Lung microvascular endothelial cell (primary cell): ENCODE measurements at regions not wholly inside any gene's neighbourhood (a gene's known extent, or its start where the extent isn't known, plus 50 kb on each side); places are given as distances from the start of the nearest gene placed in this dataset.

Experiments used
- DNase-seq, 2 donors: peaks; one replicate each; pipeline versions ENCODE4 v3.0.0 to v3.0.0-alpha.2; 2010; ENCODE audit warnings: low read depth in 2 of 2

GRCh38 chr13:77423296-77423695, 96.4 kb upstream of the MYCBP2 start:
- no peak for DNase-seq

DNA sequence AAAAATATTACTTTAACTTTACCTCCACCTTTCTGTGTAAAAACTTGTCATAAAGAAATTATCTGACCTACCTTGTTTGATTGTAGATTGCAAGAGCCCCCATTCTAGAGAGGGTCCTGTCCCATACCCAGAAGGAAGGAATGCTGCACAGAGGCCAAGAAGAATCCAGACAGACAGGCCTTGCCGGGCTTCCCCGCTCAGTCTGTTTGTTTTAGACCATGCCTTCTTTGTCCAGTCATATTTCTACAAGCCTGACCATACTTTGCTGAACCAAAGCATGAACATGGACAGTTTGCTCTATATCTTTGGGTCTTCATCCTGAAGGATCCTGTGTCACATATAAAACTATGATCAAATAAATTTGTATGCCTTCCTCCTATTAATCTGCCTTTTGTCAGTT, 95.8 kb upstream of the MYCBP2 start:
- DNase-seq: no peak

- no peak for DNase-seq
Observed at GRCh38 chr13:77417897-77418296, 91.0 kb upstream of the MYCBP2 start.

DNA sequence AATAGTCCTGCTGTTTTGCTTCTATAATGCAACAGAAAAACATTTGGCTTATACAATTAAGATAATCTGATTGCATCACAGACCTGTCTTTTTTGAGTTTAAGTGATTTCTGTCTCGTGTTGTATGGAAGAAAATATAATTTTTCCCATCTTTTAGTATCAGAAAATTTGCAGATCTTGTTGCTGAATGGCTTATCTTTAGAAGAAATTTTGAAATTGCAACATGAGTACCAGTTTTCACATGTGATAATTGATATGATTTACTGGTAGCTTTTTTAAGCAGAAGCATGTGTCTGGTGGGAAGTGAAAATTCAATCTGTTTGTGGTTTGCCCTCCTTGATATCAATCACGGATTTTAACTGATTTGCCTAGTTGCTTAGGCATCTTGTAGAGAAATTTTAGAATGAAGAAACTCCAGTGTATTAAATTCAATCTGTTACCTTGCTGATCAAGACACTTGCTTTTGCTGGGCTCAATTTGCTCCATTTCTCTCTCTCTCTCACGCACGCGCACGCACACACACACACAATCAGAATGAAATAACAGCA, 89.8 kb upstream of the MYCBP2 start:
- DNase-seq: no peak

DNA sequence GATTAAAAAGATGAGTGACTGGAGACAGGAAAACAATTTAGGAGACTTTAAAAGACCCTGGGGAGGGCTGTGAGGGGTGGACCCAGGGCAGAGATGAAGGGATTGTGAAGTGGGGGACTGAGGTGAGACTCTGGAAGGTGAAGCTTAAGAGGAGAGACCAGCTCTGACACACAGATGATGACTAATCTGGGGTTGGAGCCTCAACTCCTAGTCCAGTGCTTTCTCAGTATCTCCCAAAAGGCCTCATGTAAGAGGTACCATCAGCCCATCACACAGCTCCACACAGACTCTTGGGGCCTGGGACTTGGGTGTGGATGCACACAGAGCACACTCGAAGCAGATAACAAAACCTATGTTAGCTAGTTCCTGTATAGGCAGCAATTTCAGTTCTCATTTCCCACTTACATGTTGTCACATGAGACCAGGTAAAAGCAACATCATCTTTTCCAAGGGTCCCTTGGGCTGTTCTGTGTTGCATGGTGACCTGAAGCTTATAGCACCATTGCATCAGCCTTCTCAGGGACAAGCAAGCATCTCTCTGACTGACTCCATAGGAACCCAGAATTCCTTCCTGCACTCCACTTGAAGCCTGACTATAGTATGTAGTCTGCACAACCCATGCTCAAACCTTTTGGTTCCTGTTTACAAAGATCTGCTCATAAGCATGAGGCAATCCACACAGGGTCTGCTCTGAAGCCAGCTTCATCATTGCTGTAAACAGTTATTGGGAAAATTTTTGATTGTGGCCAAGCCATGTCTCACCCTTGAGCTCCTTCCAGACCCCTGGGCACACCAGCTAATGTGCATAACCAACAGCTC, 88.6 kb upstream of the MYCBP2 start:
- no peak for DNase-seq

GRCh38 chr13:77412860-77413259, 86.0 kb upstream of the MYCBP2 start:
- no peak for DNase-seq

- DNase-seq: no peak
Observed at GRCh38 chr13:77412116-77412635, 85.3 kb upstream of the MYCBP2 start.

DNA sequence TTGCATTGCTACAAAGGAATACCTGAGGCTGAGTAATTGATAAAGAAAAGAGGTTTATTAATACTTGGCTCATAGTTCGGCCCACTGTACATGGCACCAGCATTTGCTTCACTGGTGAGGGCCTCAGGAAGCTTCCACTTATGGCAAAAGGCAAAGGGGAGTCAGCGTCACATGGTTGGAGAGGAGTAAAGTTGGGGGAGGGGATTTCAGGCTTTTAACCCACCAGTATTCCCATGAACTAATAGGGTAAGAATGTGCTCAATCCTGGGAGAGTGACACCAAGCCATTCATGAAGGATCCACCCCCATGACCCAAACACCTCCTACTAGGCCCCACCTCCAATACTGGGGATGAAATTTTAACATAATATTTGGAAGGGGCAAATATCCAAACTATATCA, 82.5 kb upstream of the MYCBP2 start:
- DNase-seq: peak in 1 of 2 donors; percentile 49

GRCh38 chr13:77406644-77407440, 79.9 kb upstream of the MYCBP2 start:
- no peak for DNase-seq

DNA sequence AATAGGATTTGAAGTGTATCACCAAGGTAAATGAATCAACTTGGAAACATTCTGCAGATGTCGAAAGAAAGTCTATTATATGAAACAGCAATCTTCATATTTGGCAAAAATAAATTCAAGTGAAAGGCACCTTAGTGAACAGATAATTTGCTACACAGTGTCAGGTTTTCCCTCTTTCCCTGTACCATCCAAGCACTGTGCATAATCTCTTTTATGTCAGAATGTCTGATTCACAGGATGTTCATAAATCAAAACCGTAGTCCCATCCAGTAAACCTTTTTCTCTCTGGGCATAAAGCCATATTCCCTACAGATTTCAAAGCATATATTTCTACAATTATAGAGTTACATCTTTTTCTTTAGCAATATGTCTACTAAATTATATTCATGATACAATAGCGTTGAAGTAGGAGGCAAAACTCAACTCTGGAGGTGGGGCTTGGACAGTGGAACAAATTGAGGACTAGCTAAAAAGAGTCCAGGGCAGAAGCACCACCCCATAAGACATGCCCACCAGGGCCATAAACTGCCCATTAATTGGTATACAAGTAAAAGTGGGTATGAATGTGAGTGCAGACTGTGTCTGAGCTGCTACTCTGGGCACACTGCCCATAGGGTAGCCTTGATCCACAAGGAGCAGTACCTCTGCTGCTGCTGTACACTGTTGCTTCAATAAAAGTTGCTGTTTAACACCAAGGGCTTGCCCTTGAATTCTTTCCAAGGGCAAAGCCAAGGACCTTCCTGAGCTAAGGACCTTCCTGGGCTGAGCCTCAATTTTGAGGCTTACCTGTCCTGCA, 72.1 kb upstream of the MYCBP2 start:
- no peak for DNase-seq

- no peak for DNase-seq
Observed at GRCh38 chr13:77397636-77398035, 70.7 kb upstream of the MYCBP2 start.

- DNase-seq: no peak
Observed at GRCh38 chr13:77391475-77391874, 64.6 kb upstream of the MYCBP2 start.

- no peak for DNase-seq
Observed at GRCh38 chr13:77390391-77390790, 63.5 kb upstream of the MYCBP2 start.

DNA sequence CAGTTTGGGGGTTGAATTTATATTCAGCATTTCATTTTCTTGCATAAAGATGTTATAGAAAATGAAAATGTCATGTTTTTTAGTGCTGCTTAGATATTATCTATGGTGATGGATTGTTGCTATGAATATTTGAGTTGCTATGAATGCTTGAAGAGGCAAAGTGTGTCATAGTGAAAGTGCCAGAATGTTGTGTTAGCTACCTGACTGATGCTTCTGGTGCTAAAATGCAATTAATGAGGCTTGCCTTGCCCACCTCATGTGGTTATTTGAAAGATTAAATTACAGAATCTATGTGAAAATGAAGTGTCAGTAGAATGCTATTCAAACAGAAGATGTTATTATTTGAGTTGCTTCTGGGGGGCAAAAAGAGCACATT, 62.7 kb upstream of the MYCBP2 start:
- no peak for DNase-seq

- no peak for DNase-seq
Observed at GRCh38 chr13:77388944-77389624, 62.2 kb upstream of the MYCBP2 start.

GRCh38 chr13:77387607-77388200, 60.8 kb upstream of the MYCBP2 start:
- DNase-seq: no peak

DNA sequence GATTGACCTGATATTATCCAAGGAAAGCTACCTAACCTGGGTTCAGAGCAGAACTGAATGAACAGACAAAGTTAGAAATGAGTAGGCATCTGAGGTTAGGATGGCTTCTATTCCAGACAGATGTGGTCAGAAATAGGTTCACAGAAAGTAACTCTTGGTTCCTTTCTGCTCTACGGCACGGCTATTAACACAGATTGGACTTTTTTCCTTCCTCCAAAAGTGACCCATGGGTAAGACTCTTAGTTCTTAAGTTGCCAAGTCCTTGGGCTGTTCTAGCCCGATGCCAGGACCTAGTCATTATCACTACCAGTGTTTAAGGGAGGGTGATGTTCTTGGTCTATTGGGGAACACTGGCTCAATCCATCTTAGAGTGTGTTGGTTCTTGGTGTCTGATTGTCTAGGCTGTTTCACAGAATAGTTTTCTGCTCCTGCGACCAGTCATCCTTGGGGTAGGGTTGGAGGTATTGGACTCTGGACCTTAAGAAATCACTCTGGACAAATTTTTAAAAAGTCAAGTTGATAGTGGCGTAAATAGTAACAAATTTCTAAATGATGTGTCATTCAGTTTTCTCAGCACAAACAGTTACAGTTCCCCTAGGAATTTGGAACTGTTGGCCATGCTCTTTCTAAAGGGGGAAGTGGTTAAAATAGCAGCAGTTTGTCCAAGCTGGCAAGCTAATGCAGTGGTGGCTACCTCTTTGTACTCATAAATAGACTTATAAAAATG, 60.1 kb upstream of the MYCBP2 start:
- DNase-seq: no peak

- DNase-seq: no peak
Observed at GRCh38 chr13:77386046-77386445, 59.2 kb upstream of the MYCBP2 start.

DNA sequence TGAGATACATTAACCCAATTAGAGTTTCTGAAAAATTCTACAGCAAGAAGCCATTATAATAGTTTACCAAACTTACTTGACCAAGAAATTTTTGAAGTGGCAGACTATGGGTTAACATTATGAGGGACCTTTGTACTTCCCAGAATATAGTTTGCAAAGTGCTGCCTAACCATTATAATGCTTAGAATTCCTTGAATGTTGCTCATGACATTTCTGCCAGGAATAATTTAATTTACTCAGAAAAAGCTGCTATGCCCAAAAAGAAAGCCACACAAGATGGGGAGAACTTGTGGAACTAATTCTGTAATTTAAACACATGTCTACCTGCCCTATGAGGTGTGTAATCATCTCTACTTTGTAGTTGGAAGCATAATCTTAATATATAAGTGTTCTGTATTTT, 58.1 kb upstream of the MYCBP2 start:
- no peak for DNase-seq

GRCh38 chr13:77383097-77383496, 56.2 kb upstream of the MYCBP2 start:
- DNase-seq: no peak
